ENCODE measurements at regions not wholly inside any gene's neighbourhood (a gene's known extent, or its start where the extent isn't known, plus 50 kb on each side); places are given as distances from the start of the nearest gene placed in this dataset.

DNA sequence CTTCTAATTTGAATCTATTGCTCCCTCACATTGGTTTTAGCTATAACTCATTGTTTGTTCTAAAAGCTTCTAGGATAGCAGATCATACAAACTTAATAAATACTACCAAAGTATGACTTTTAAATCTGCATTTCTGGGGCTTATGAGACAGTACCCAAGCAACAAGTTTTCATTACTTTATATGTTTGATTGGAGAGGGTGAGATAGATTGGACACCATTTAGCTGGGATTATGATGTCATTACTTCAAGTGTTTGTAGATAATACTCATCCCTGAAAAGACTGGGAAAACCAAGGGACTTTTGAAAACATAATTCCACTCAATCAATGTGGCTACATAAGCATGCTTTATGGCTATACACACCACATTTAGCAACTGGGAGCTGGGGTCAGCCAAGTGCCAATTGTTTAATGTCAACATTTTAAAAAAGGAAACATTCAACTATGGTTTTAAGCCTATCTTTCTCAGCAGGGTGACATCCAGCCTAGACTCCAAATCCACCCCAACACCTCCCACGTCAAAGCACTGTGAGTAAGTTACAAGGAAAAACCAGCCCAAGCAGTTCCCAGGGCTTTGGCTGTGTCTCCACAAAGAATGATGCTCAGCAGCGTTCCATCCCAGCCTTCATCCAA, 119.9 kb downstream of the ETAA1 start:
- DNase-seq (ENCODE audit: low spot score), result no peak

DNA sequence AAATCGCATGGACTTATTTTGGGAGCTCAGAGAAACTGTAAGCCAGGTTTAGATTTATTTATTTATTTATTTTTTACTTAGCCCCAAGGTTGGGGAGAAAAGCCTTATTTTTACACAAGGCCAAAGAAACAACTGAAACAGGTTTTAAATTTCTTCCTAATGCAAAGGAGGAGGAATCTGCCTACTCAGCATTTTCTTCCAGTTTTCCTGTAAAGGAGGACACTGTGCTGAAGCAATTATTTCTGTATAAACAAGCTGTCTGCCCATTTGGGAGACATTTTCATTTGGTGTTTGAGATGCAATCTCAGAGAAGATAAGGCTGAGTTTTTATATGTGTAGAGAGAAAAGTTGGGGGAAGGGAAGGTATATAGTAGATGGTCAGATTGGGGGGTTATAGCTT, 125.0 kb downstream of the ETAA1 start:
- no peak for DNase-seq (ENCODE audit: low spot score)

DNA sequence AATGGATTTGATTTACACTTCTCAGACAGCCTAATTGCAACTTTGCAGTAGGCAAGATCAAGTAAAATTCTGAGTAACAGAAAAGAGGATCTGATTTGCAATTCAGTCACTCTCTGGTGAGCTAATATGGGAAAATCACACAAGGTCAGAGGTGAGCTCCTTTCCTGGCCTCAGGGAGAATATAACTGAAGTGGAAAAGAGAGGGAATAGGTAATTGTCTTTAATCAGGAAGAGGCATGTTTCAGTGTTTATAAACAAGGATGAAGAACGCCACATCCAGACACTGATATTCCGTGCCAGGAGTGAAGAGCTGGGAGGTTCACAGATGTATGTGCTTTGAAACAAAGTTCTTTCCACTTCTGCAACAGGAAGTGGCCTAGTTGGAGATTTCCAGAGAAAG, 127.1 kb downstream of the ETAA1 start:
- DNase-seq (ENCODE audit: low spot score), result no peak

DNA sequence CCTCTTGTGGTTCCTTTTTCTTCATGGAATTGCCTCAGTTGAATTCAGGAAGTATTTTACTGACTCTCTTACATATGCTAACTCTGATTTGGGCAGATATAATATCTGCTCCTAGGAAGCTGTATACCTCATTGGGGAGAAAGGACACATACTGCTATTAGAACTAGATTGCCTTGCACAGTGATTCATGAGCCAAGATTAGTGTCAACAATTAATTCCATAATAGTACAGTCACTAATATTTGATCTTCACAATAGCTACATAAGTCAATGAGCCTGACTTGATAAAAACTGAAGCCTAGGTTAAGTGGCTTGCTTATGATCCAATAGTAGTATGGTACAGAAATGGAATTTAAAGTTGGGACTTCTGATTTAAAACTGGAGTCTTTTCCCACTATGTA, 127.6 kb downstream of the ETAA1 start:
- DNase-seq (ENCODE audit: low spot score), result no peak

DNA sequence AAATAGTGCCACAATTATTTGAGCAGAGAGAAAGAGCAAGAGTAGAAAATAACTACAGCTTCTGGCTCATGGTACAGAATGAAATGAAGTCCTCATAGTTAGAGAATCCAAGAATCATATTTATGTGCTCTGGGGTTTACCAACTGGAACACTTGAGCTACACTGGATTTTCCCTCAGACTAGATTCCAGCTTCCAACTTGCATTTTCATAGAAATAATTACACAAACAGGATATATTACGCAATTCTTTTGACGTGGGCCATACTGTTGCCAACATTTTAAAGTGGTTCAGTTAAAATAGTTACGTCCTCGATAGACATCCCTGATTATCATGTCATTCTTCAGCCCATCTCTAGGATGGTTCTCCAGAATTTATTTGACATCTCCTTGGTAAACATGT, 129.2 kb downstream of the ETAA1 start:
- no peak for DNase-seq (ENCODE audit: low spot score)

DNA sequence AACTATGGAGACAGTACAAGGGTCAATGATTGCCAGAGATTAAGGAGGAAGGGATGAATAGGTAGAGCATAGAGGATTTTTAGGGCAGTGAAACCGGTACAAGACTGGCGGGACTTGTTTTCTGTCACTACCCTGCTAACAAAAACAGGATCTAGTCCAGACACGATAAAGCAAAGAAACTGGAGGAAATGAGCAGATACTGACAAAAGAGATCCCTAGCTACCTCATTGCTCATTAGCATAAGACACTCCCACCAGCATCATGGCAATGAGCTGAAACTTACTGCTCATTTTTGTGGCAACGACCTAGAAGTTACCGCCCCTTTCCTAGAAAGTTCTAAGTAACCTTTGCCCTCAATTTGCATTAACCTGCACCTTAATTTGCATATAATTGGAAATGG, 131.2 kb downstream of the ETAA1 start:
- DNase-seq (ENCODE audit: low spot score), result no peak

DNA sequence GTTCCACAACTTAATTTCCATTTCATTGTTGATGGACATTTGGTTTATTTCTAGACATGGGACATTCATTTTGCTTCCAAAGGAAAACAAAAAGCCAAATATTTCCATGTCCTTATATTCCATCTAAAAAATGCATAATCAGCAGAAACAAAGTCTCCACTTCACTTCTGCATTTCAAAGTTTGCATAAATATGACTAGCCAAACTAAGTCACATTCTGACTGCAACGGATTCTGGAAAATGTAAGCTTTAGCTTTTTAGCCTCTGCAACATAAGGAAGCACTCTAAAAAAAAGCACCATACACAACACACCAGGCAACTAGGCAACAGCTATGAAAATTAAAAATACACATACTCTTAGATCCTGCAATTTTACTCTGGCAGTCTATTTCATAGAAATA, 135.3 kb downstream of the ETAA1 start:
- DNase-seq (ENCODE audit: low spot score), result no peak

DNA sequence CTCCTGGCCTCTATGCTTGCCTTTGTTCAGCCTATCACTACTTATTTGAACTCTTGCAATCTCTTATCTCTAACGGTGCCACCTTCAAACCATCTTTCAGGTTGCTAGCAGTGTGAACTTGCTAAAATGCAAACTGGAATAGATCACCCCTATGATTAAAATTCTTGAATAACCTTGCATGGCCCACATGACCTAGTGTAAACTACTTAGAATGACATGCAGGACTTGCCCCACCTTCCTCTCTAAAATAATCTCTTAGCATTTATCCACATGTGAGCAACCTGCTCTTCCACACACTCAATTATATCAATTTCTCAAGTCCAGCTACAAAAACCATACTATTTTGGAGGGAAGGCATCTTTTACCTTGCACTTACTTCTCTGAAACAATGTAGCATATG, 137.6 kb downstream of the ETAA1 start:
- no peak for DNase-seq (ENCODE audit: low spot score)

DNA sequence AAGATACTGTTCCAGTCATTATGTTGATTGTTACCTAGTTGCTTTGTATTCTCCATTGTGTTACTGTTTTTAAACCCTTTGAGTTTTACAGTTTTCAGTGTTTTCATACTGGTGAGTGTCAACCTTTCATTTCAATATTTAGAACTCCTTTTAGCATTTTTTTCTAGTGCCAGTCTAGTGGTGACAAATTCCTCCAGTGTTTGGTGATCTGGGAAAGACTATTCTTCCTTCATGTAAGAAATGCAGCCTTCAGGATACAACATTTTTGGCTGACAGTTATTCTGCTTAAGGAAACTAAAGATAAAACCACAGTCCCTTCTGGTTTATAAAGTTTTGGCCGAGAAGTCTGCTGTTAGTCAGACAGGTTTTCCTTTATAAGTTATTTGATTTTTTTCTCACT, 143.8 kb downstream of the ETAA1 start:
- DNase-seq (ENCODE audit: low spot score), result no peak

DNA sequence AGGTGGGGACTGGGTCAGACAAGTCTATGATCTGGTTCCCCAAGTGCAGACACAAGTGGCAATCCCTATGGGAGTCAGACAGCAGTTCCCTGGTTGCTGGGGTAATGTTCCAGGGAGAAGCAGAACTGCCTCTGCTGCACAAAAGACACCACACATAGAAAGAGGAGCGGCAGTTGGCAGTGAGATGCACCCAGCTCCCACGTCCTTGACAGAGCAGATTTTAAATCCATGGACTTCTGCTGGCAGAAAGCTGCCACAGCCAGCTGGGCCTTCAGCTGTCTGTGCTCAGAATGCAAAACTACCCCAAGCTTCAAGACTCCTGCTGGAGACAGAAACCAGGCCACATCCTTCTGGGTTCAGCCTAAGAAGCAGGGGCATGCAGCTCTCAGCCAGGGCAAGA, 147.2 kb downstream of the ETAA1 start:
- no peak for DNase-seq (ENCODE audit: low spot score)

DNA sequence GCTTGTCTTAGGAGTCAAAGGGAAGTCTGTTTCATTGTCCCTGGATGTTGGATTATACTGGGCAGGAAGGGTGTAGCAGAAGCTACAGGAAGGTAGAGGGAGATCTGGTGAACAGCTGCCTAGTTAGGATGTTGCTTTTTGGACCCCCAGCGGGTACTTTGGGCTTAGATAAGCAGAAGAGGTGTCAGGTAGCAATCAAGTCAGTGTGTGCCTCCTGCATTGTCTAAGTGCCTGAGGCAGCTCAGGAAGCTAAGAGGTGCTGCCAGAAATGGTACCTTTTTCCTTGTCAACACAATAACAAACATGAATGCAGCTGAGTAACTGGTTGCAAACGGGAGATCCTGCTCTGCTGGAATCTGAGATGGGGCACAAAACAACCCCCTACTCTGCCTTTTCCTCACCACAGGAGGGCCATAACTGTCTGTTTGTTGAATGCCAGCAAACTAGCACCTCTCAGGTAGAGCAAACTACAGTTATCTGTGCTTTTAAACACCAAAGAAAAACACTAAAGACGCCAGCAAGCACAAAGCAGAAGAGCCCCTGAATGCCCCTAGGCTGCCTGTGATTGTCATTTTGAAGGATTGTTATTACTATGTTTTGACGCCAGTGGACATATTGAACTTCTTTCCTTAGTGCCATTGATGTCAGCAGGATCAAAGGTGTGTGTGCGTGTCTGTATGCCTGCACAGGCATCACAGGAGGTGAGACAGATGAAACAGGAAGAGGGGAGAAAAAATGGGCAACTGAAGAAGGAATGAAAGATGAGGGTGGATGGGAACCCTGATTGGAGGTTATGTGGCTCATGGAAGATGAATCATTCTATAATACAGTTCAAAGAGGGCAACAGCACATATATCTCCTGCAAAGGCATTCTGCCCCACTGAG, 151.4 kb downstream of the ETAA1 start:
- DNase-seq (ENCODE audit: low spot score), result peak; percentile 19

DNA sequence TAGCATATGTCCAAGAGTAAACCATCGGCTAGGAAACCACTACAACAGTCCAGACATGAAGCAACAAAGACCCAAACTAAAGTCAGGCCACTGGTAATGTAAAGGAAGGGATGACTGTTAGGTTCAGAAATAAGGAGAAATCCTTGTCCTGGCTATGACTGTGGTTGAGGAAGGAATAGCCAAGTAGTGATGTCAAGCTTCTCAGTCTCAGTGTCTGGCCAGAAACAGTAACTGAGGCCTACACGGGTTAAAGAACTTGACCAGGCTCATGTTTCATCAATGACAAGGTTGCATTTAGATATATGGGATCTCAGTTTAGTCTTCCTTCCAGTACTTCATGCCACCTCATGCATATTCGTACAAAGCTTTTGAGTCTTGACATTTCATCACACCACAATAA, 162.0 kb downstream of the ETAA1 start:
- DNase-seq (ENCODE audit: low spot score), result no peak

DNA sequence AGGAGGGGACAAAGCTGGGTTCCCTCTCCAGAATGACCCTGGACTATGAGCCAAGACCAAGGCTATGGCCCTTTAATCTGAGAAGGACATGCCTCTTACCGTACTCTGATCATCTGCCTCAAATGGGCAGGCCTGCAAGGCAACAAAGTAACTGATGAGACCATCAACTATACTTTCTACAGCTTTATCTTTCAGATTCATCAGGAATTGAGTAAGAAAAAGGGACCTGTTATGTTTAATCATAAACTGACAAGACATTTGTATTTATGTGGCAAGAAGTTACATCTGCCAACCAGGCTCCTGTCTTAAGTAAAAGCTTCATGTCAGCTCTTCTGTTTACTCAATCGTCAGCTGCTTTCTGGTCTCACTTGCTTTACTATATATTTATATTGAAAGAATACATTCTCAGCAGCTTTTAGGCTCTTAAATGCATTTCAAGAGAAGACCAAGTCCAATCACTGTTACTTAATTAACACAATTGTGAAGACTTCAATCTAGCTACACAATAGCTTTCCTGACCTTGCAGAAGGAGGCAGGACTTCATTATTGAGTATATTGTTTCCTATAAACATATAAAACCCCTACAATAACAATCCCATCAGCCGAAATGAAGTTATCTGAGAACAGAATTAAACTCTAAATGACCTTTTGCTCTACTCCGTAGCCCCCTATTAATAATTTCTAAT, 163.8 kb downstream of the ETAA1 start:
- no peak for DNase-seq (ENCODE audit: low spot score)

DNA sequence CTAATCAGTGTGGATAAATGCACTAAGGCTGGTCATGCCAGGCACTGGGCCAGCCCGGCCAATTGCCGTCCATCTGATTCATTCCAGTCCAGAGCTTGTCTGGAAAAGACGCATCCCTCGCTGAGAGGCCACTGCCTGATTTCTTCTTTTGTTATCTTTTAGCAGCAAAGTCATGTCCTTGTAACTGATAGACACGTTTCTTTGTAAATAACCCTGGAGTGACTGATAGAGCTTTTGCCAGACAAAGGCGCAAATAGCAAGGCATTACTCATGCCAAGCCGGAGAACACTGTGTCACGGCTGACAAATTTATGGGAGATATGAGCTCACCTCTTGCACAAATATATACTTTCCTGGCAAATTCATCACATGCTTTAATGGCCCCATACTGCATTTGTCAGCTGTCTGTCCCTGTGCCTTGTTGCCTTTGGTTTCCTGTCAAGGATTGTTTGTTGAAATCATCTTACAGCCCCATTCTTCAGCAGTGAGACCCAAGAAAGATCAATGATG, 164.4 kb downstream of the ETAA1 start:
- no peak for DNase-seq (ENCODE audit: low spot score)

DNA sequence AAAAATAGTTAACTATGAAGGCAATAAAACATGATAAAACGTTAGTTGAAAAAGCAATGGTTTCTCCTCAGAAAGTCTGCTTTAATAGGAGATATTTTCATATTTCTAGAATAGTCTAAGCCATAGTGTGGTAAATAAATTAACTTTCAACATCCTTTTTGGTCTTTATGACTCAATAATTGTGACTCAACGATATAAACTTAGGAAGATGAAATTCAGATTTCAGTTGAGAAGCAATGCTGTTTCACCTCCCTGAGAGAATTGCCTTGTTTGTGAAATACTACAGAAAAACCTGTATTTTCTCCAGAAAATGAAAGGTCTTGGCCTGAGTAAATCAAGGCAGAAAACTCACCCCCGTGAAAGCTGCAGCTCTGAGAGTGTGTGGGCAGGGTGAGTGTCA, 166.9 kb downstream of the ETAA1 start:
- no peak for DNase-seq (ENCODE audit: low spot score)

DNA sequence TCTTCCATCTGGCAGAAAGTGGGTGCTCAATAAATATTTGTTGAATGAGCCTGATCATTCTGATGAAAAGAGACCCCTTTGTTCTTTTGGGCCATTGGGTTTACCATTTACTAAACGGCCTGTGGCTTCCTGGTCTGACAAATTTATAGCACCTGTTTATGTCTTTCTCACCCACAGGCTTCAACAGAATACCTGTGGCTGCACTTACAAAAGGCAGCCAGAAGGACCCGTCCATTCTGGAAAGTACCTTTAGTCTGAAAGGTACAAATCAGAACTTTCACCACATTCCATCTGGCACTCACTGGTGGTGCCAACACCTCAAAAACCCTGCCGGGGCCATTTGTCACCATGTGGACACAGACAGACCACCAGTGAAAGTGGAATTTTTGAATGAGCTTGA, 167.5 kb downstream of the ETAA1 start:
- no peak for DNase-seq (ENCODE audit: low spot score)

DNA sequence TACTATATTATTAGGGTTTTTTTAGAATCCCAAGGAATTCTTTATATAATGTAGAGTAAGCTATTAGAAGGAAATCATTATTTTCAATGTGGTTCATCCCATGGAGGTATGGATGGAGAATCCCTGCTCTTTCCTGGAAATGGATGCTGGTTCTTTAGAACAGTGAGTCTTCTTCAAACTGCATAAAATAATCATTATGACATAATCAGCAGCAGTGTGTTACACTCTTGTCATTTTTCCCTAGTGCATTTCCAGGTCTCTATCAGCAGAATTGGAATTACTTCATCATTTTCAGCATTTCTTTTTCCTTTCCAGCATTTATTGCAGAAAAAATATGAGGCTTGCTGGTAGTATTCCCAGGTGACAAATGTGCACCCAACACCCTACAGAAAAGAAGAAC, 168.1 kb downstream of the ETAA1 start:
- no peak for DNase-seq (ENCODE audit: low spot score)

DNA sequence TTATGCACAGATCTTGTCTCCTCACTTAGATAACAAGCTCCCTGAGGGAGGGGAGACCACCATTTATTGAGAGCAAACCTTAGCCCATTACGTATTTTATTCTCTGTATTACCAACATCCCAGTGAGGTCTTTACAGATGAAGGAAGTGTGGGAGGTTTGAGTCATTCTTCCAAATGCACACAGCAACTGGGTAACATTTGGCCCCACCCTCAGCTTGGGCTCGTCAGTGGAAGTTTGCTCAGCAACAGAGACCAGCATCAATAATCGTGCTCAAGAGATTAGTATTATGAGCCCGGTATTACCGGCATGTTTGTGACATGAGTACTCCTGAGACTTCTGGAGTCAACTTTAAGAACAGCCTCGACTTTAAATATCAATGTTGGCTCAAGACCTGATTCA, 168.6 kb downstream of the ETAA1 start:
- DNase-seq (ENCODE audit: low spot score), result no peak

DNA sequence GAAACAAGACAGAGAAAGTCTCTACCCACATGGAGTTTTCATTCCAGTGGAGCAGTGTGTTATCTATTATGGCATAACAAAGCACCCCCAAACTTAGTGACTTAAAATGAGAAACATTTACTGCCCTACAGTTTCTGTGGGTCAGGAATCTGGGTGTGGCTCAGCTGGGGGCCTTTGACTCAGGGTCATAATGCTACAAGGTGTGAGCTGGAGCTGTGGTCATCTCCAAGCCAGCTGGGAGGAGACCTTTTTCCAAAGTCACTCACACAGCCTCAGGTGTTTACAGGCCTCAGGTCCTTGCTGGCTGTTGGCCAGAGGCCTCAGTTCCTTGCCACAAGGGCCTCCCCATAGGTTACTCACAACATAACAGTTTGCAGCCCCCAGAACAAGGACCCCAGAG, 169.2 kb downstream of the ETAA1 start:
- no peak for DNase-seq (ENCODE audit: low spot score)

DNA sequence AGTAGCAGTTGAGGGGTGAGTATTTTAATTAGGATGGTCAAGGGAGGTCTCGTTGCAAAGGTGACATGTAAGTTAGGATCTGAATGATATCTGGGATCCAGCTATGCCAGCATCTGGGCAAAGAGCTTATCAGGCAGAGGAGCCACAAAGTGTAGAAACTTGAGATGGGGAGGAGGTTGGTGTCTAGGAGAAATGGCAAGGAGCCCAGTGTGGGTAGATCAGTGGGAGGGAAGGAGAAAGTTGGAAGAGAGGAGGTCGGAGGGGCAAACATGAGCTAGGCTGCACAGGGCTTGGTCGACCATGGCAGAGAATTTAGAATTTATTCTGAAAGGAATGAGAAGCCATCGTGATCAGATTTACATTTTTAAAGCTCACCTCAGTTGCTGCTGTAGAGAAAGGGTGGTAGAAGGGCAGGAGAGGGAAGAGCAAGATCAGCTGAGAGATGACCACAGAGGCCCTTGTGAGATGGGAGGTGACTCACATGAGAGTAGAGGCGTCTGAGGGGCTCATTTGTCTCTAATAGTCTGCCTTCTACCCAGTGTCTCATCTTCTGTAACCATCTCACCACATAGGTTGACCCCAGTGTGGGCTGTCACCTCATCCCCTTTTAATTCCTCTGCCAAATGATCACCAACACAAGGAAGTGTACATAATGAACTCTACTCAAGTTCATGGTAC, 170.0 kb downstream of the ETAA1 start:
- no peak for DNase-seq (ENCODE audit: low spot score)

DNA sequence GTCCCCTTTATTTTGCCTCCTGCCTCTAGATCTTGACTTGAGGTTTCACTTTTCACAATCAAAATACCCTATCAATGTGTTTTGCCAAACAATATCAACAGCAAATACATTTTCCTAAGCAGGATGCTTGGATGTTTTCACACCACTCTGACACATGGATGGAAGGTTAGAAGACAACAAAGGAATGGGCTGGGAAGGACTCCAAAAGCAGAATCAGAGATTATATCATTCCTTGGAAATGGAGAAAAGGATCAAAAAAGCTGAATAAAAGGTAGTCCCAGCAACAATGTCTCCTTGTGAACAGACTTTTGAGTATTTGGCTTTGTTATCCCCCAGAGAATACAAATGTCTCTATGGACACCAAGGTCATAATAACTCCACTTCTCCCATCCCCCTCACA, 170.8 kb downstream of the ETAA1 start:
- DNase-seq (ENCODE audit: low spot score), result no peak

DNA sequence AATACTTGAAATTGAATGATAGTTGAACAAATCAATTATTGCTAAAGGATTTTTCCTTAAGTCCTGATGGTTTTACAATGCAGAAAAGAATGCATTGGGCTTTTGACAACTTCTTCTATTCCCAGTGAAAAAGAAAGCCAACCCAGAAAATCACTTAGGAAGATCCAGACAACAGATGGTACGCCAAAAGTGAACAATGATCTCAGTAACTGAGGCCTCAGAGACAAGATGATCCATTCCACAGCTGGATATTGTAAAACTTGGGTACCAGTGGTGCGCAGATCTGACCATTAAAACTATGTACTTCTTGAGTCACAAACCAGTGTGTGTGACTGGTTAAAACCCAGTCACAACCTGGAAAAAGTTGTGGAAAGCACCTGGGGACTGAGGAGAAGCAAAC, 173.5 kb downstream of the ETAA1 start:
- DNase-seq (ENCODE audit: low spot score), result no peak

Measured in iPS-NIHi11 (cell line).